ENCODE measurements at regions not wholly inside any gene's neighbourhood (a gene's known extent, or its start where the extent isn't known, plus 50 kb on each side); places are given as distances from the start of the nearest gene placed in this dataset.

DNA sequence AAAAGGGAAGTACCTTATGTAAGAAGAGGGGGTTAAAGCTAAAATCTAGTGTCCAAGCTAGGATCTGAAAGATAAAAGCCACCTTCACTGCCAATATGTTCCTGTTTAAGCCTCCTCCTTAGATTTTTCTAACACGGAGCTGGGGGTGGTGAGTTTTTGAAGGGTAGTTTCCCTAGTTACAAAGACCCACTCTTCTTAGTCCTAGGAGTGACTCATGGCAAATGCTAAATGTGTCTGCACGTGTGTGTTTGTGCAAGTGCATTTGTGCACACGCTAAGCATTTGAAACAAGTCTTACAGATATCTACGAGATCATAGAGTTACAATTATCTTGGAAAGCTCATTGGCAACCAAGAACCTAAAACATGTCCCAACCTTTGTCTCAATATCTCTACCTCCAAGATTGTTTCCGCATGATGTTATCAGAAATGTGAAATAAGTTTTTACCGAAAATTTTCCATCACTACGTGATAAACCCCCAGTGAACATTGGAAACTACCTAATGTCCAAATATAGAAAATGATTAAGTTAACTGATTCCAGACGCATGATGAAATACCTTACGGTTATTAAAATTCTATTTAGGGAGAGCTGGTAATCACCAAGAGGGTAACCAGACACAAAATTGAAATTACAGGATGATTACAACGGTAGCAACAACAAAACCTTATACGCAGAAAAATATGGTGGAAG is 78.0 kb upstream of the HRH2 start:
- no peak for DNase-seq (ENCODE audit: insufficient read length, low spot score)
- FAIRE-seq: no peak

DNA sequence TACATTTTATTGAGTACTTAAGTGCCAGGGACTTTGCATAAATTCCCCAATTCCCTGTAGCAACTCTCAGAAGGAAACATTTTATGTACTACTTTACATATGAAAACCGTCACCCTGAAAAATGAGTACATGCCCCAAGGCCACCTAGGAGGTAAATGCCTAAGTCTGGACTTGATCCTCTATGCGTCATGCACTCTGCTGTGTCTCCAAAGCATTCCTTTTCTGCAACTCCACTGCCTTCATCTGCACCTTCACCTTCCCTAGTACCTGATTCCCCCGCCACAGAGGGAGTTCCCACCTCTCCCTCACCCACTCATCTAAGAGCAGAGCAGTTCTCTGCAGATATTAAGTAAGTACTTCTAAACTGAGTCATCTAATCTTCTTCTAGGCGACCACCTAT is 75.2 kb upstream of the HRH2 start:
- FAIRE-seq: no peak

DNA sequence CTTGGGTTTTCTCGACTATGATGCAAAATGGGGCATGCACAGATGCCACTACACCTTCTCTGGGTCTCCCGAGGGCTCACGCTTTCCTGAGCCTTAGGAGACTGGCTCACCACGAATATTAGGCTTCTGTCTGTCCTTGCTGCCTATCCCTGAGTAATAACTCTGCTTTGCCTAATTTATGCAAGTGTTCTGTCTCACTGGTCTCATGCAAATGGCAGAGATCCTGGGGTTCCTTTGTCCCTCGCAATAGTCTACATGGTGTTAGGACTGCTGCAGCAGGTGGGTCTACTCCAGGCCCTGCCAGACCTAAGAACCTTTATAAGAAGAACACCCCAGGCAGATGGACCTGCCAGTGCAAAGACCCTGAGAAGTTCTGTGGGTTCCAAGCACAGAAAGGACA is 72.3 kb upstream of the HRH2 start:
- no peak for DNase-seq (ENCODE audit: insufficient read length, low spot score)
- no peak for FAIRE-seq

More for the DNA sequence above, 75.2 kb upstream of the HRH2 start:
- DNase-seq (ENCODE audit: insufficient read length, low spot score): no peak

DNA sequence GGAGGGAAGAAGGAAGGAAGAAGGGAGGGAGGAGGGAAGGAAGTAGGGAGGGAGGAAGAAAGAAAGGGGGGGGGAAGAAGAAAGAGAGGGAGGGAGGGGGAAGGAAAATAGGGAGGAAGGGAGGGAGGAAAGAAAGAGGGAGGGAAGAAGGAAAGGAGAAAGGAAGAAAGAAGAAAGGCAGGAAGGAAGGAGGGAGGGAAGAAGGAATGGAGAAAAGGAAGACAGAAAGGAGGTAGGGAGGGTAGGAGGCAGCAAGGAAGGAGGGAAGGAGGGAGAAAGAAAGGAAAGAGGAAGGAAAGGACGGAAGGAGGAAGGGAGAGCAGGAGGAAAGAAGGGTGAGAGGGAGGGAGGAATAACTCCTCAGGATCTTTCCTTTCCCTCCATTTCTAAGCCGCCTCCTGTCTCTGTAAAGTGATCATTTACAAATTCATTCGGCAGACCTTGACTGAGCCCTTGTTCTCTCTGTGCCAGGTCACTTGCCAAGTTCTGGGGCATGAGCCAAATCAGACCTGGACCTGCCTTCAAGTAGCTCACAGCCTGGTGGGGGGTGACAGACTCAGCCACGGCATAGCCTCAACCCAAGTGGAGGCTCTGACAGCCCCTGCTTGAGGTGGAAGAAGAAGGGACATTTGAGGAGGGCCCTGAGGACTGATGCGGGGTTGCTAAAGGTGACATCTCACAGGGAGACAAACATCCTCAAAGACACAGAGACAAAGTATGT is 69.0 kb upstream of the HRH2 start:
- FAIRE-seq (no peak), DNase-seq (ENCODE audit: insufficient read length, low spot score) (no peak)

DNA sequence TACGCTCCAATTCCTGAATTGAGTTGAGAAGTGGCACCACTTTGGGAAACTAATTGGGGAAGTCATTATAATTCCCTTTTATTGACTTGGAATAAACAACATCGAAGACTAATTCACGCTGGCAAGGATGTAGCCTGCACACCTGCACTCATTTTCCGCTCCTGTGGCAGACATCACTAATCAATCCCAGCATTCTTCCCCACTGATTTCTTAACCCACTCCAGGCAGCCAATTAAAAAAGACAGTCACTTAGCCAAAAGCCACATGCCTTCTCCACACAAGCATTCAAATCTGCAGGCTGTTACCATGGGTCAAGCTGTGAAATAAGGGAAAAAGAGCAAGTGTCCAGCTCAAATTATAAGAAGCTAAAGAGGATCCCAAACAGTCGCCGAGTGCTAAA is 68.2 kb upstream of the HRH2 start:
- DNase-seq (ENCODE audit: insufficient read length, low spot score) (no peak), FAIRE-seq (no peak)

DNA sequence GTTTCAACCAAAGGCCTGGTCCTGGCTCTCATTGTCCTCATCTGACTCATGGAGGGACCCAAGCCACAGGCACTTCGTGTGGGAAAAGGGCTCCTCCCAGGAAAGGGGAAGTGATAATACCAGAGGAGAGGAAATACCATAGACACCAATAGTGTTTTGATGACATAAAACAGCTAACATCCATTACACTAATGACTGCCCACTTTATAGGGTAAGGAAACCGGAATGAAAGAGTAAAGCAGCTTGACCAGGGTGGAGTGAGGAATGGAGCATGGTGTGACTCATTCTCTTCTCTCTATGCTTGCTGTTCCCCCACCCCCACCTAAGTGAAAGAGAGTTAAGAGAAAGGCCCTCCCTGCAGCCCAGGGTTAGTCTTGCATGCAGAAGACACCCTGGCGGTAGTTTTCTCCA is 67.4 kb upstream of the HRH2 start:
- DNase-seq (ENCODE audit: insufficient read length, low spot score) (peak; percentile 32), FAIRE-seq (no peak)

DNA sequence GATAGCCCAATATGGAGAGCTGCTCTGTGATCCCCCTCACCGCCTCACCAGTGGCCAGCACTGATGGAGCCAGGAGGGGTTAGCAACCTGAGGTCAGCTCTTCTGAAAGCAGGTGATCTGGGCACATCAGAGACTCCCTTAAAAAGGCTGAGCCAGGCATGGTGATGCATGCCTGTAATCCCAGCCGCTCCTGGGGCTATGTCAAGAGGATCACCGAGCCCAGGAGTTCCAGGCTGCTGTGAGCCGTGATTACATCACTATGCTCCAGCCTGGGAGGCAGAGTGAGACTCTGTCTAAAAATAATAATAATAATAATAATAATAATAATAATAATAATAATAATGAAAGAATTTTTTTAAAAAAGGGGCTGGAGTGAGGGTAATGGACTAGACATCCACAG is 66.6 kb upstream of the HRH2 start:
- FAIRE-seq (no peak), DNase-seq (ENCODE audit: insufficient read length, low spot score) (no peak)

DNA sequence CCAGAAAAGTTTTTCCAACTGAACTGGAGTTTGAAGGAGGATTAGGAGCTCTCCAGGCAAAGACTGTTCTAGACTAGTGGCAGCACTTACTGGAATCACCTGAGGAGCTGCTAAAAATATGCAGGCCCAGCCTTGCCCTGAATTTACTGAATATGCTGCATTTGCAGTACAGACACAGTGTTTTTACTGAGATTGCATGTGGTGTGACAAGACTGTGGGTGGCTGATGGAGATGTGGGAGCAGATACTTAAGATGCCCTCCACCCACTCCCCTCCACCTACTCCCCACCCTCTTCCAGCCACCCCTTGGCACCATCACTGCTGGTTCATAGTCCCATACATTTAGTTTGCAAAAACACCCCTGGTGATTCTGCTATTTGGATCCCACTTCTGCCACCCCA is 64.1 kb upstream of the HRH2 start:
- DNase-seq (ENCODE audit: insufficient read length, low spot score) (no peak), FAIRE-seq (no peak)

DNA sequence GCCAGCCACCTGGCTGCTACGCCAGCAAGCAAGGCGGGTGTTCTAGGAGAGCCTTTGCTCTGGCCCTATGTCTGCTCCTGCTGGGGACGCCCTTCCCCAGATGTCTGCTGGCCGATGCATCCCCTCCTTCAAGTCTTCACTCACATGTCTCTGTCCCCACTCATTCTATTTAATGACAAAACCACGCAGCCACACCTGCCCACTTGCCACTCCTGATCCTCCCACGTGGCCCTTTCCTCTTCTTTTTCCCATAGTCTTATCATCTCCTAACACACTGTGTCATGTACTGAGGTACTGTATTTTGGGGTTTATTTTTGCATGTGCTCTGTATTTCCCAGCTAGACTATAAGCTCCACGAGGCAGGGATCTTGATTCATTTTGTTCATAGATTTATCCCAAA is 62.0 kb upstream of the HRH2 start:
- FAIRE-seq: no peak
- no peak for DNase-seq (ENCODE audit: insufficient read length, low spot score)

DNA sequence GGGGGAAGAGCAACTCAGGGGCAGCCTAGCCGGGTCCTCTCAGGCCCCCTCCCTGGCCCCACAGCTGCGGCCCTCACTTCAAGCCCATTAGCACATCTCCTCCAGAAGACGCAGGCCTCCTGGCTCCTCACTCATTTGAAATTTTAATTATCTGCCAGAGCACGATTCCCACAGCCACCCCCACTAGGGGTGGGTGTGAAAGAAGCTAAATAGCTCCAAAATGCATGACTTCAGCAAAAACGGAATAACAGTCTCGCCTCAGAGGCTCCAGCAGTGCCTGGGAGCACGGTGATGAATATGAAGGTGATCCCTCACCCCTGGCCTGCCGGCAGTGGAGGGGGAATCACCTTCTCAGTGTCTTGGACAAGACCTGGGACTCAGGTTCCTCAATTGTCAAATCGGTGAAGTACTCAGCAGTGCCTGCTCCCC is 61.1 kb upstream of the HRH2 start:
- DNase-seq (ENCODE audit: insufficient read length, low spot score): no peak
- FAIRE-seq: no peak

DNA sequence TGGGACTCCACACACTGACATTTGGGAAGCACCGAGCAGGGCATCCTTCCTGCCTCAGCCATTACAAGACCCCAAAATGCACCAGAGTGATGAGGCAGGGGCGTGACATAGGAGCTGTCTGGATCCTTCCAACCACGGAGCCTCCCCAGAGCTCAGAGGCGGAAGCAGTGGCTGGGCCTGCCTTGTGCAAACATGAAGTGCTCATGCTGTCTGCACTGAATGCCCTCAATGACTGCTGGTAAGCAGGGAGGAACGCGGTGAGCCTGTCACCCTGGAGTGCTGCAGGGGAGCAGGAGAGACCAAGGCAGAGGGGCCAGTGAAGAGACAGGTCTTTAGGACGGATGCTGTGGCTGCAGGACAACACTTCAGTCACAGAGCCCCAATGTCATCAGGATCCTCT is 60.2 kb upstream of the HRH2 start:
- no peak for DNase-seq (ENCODE audit: insufficient read length, low spot score)

DNA sequence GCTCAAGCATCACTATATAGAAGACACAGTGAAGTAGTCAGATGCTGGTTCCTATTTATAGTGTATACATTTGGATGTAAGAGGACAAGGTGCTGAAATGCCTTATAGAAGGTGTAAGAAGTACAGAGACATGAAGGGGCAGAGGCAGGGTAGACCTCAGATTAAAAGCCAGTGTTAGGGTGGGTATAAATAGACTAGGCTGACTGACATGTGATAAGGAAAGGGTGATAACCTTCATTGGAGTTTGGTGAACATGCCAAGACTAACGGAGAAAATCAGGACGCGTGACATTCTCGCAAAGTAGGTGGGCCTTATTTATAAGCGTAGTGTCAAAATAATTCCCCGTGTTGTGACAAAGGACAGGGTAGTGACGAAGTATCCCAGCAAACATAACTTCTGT is 59.1 kb upstream of the HRH2 start:
- DNase-seq (ENCODE audit: insufficient read length, low spot score) (no peak), FAIRE-seq (no peak)

More for the DNA sequence above, 60.2 kb upstream of the HRH2 start:
- no peak for FAIRE-seq

DNA sequence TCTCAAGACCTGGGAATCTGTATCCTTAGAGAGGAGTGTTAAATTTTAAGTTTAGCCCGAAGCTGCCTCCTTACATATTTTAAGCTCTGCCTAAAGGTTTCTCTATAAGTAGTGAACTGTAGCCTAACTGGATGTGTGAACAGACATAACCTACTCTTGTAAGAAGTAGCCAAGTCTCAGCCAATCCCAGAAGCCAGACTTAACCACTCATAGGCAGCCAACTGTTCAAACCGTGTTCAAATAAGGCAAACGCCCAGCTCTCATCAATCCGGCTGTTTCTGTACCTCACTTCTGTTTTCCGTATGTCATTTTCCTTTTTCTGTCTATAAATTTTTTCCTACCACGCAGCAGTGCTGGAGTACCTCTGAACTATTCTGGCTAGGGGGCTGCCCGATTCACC is 58.7 kb upstream of the HRH2 start:
- no peak for DNase-seq (ENCODE audit: insufficient read length, low spot score)
- no peak for FAIRE-seq

DNA sequence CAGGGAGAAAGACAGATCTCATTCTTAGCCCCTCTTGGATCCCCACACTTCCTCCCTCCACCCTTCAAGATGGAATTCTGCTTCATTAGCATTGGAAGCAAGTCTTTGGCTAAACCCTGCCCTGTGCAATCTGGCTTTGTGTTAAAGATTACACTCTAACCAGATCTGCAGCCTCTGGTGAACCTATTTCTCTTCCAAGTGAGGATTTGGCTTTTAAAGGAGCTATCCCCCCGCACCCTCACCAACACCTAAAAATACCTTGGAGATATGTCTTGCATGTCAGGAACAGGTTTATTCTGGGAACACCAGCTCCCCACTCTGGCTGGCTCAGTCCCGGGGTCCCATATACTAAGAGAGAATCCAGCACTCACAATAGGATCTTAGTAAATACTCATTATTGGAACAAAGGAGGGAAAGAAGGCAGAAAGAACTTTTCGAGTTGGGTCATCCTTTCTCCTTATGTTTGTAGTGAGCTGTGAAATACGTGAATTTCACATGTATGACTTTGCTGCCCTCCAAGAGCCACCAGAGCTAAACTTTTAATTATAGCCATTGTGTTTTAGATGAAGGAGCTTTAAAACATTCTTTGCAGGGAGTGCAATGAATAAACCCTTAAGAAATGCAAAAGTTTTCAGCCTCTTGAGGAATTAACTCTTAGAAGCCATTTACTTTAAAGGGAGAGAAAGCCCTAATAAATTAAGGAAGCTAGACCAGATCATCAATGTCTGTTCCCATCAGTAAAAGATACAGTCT is 53.7 kb upstream of the HRH2 start:
- FAIRE-seq (no peak), DNase-seq (ENCODE audit: insufficient read length, low spot score) (no peak)

DNA sequence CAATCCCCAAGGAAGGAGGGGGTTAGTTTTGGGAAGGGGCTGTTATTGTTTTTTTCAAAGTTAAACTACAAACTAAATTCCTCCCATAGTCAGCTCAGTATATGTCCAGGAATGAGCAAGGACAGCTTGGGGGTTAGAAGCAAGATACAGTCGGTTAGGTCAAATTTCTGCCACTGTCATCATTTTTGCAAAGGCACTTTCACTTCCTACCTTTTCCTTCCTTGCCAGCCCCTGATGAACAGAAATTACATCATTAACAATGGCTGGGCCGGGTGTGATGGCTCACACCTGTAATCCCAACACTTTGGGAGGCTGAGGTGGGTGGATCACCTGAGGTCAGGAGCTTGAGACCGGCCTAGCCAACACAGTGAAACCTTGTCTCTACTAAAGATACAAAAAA is 51.5 kb upstream of the HRH2 start:
- DNase-seq (ENCODE audit: insufficient read length, low spot score) (no peak), FAIRE-seq (no peak)

All from HTR-8/SVneo (cell line).